Hippocampal formation (tissue), 2 donors: ENCODE measurements at regions not wholly inside any gene's neighbourhood (a gene's known extent, or its start where the extent isn't known, plus 50 kb on each side); places are given as distances from the start of the nearest gene placed in this dataset.
"Not testable (repeated sequence)": the region's sequence is repeated elsewhere in the genome, so short reads cannot be mapped to it uniquely, and the experiment has no call there.

Experiments
- DNase-seq, 2 donors: peaks; one replicate each; lab custom pipeline; 2025; lab: John Stamatoyannopoulos, UW

- DNase-seq = no peak
Measured at GRCh38 chr10:89949496-89949895, 248.1 kb downstream of the KIF20B start.

GRCh38 chr10:89952325-89952724 is 250.9 kb downstream of the KIF20B start:
- no peak for DNase-seq

- DNase-seq = no peak
Measured at GRCh38 chr10:89952751-89953150, 251.4 kb downstream of the KIF20B start.

GRCh38 chr10:89954061-89954460 is 252.7 kb downstream of the KIF20B start:
- no peak for DNase-seq

GRCh38 chr10:89954787-89955566 is 253.6 kb downstream of the KIF20B start:
- DNase-seq = no peak

- no peak for DNase-seq
Measured at GRCh38 chr10:89959433-89960110, 258.2 kb downstream of the KIF20B start.

GRCh38 chr10:89963451-89964102 is 262.2 kb downstream of the KIF20B start:
- no peak for DNase-seq

- DNase-seq = no peak
Measured at GRCh38 chr10:89966211-89966610, 264.8 kb downstream of the KIF20B start.

GRCh38 chr10:89973326-89973725 is 271.9 kb downstream of the KIF20B start:
- no peak for DNase-seq

GRCh38 chr10:89975071-89975470 is 273.7 kb downstream of the KIF20B start:
- no peak for DNase-seq

- DNase-seq = no peak
Measured at GRCh38 chr10:89975771-89976170, 274.4 kb downstream of the KIF20B start.

GRCh38 chr10:89978081-89978480 is 276.7 kb downstream of the KIF20B start:
- no peak for DNase-seq

GRCh38 chr10:89979726-89980125 is 278.3 kb downstream of the KIF20B start:
- DNase-seq = no peak

- no peak for DNase-seq
Measured at GRCh38 chr10:89980166-89980565, 278.8 kb downstream of the KIF20B start.

GRCh38 chr10:89981891-89982290 is 280.5 kb downstream of the KIF20B start:
- DNase-seq = no peak

- DNase-seq = peak in 1 of 2 donors; percentile 12
Measured at GRCh38 chr10:89985446-89985845, 284.1 kb downstream of the KIF20B start.

GRCh38 chr10:89988361-89988760 is 287.0 kb downstream of the KIF20B start:
- not testable (repeated sequence) for DNase-seq

- DNase-seq = no peak
Measured at GRCh38 chr10:89992575-89992974, 291.2 kb downstream of the KIF20B start.

GRCh38 chr10:90007226-90007625 is 305.8 kb downstream of the KIF20B start:
- DNase-seq = no peak

- not testable (repeated sequence) for DNase-seq
Measured at GRCh38 chr10:90011281-90011680, 309.9 kb downstream of the KIF20B start.

GRCh38 chr10:90018819-90019218 is 317.4 kb downstream of the KIF20B start:
- no peak for DNase-seq

GRCh38 chr10:90020506-90020905 is 319.1 kb downstream of the KIF20B start:
- no peak for DNase-seq

- no peak for DNase-seq
Measured at GRCh38 chr10:90023950-90024349, 322.6 kb downstream of the KIF20B start.
